NCI-H345 treated with DMSO at 0.1 percent for 48 hours (cell line): ENCODE measurements at regions not wholly inside any gene's neighbourhood (a gene's known extent, or its start where the extent isn't known, plus 50 kb on each side); places are given as distances from the start of the nearest gene placed in this dataset.
"Not testable (repeated sequence)": the region's sequence is repeated elsewhere in the genome, so short reads cannot be mapped to it uniquely, and the experiment has no call there.

Source experiments
- DNase-seq: peaks from one replicate; lab custom pipeline; 2025; ENCODE audit not compliant: unreplicated experiment; lab: John Stamatoyannopoulos, UW

GRCh38 chr17:70426752-70427151 is 257.4 kb downstream of the KCNJ2 start:
- DNase-seq, result no peak

- no peak for DNase-seq
Observed at GRCh38 chr17:70434536-70435490, 265.5 kb downstream of the KCNJ2 start.

DNA sequence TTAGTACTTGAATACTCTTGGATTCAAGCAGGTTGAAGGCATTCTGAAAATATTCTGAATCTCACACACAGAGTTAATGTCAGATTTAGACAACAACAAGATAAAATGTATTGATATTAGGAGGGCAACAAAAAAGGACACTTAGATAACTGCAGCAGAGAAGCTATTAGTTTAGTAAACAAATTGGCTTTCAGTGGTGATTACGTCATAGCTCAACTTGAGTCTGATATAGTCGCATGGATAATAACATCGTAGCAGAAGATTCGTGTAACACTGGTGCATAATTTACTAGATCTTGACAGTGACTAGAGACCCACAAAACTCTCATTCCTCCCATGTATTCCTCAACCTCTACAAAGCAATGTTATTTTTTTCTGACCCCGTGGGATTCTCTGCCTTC is 268.3 kb downstream of the KCNJ2 start:
- no peak for DNase-seq

DNA sequence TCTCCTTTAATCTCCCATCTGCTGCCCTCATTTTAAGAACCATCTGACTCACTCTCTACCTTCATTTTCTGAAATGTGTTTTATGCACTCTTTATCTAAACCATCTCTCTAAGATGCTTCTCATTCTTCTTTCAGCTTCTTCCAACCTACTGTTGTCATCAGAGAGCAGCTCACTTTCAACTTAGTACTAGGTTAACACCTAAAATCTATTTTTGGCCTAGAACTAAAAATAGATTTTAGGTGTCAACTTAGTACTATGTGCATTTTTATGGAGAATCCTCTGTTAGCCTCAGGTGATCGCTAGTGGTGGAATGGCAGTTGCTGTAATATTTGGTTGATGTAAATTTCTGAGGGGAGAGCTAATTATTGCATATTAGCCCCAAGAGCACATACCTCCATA is 277.1 kb downstream of the KCNJ2 start:
- no peak for DNase-seq

- no peak for DNase-seq
Observed at GRCh38 chr17:70447588-70447987, 278.3 kb downstream of the KCNJ2 start.

GRCh38 chr17:70453075-70453474 is 283.7 kb downstream of the KCNJ2 start:
- DNase-seq, result not testable (repeated sequence)

GRCh38 chr17:70454377-70454776 is 285.0 kb downstream of the KCNJ2 start:
- no peak for DNase-seq

GRCh38 chr17:70454908-70455307 is 285.6 kb downstream of the KCNJ2 start:
- no peak for DNase-seq

DNA sequence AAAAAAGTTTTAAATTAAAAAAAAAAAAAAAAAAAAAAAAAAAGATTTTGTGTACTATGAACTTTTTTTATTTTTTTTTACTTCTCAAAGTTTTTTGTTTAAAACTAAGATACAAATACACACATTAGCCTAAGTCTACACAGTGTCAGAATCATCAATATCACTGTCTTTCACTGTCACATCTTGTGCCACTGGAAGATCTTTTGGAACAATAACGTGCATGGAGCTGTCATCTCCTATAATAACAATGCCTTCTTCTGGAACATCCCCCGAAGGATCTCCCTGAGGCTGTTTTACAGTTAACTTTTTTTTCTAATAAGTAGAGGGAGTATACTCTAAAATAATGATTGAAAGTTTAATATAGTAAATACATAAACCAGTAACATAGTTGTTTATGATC is 295.7 kb downstream of the KCNJ2 start:
- DNase-seq, result no peak

DNA sequence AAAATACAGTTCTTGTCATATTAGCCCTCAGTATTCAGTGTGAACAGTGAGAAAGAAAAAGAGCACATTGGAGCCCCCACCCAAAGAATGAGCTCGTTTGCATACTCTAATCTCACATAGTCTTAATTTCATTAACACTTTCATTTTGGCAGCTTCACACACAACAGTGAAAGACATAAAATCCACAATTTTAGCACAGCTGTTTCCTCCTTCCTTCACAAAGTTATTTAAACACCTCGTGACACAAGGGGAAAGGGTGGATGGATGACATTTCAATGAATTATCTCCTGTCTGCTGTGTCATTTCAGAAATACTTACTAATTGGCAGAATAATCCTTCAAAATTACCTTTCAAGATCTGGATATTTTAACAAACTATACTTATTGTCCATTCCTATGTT is 299.3 kb downstream of the KCNJ2 start:
- DNase-seq, result no peak

DNA sequence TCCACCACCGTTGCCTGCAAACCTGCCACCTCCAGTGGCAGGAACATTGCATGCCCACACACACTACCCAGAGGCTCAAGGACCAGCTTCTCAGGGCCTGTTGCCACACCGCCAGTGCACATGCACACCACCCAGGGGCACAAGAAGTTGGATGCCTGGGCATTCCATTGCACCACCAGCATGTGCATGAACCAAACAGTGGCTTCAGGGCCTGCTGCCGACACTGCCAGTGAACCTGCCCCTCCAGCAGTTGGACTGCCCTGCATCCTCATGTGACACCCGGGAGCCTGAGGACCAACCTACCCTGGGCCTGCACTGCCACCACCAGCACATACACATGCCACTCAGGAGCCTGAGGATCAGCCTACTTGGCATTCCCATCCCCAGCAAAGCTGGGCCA is 303.7 kb downstream of the KCNJ2 start:
- DNase-seq, result no peak

GRCh38 chr17:70476368-70476767 is 307.0 kb downstream of the KCNJ2 start:
- no peak for DNase-seq

DNA sequence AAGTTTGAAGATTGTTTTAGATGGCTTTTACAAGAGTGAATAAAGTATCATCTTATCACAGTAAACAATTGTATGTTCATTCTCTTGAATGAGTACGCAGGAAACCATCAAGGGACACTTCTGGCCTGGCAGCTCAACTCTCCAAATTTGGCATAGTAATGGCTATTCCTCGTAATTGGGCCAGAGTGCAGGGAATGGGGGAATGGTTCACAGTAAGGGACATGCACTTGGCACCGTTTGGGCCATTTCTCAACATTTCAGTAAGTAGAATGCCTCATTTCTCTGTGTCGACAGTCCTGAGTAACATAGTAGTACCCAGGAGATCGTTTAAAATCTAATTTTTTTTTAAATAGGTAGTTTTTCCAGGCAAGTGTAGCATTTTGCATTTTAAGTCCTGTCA is 309.6 kb downstream of the KCNJ2 start:
- no peak for DNase-seq

DNA sequence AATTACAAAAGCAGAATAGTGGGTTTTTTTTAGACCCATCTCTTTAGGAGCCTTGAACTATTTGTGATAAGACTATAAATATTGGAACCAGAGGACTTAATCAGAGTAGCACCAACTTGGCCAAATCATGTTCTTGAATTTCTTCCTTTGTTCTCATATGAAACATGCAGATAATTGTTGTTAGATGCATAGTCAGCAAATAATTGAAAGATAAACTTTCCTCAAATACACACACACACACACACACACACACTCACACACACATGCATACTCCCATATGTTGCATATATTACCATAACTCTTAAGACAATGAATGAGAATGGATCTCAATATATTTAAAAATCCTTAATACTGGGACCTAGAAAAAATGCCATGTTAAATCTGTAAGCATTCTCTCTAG is 310.4 kb downstream of the KCNJ2 start:
- no peak for DNase-seq

DNA sequence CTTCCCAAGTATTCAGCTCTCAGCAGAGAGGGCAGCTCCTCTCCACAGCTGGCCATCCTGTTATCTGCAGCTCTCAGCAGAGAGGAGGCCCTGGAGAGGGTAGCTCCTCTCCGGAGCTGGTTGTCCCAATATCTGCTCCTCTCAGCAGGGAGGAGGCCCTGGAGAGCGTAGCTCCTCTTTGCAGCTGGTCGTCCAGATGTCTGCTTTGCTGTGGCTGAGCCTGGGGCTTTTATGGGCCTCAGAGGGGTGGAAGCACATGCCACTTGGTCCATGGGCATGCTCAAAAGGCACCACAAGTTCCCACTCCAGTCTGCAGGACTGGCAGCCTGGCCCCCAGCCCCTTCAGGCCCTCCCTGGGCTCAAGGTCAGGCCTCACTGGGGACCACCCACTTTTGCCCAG is 314.3 kb downstream of the KCNJ2 start:
- DNase-seq, result no peak

GRCh38 chr17:70484050-70484449 is 314.7 kb downstream of the KCNJ2 start:
- no peak for DNase-seq

GRCh38 chr17:70484496-70484895 is 315.2 kb downstream of the KCNJ2 start:
- DNase-seq, result no peak

- DNase-seq, result no peak
Observed at GRCh38 chr17:70492368-70492767, 323.0 kb downstream of the KCNJ2 start.

- DNase-seq, result no peak
Observed at GRCh38 chr17:70493277-70493874, 324.0 kb downstream of the KCNJ2 start.

DNA sequence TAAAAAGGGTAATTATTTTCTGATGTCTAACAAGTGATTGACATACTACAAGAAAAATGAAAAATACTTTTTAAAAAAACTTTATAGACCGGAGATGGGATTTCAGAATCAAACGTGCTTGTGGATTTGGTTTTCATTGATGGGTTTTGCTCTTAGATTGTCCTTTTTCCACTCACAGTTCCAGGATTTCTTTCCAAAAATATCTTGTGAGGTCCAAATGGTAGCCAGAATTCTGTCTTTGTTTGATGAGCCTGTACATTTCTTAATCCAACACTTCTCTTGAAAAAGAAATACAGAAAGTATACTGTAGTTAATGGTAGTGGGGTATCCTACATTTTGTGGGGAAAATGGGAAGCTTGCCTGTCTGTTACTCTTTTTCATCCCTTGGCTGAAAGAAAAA is 329.3 kb downstream of the KCNJ2 start:
- DNase-seq, result no peak

GRCh38 chr17:70499067-70499786 is 329.9 kb downstream of the KCNJ2 start:
- DNase-seq, result no peak

DNA sequence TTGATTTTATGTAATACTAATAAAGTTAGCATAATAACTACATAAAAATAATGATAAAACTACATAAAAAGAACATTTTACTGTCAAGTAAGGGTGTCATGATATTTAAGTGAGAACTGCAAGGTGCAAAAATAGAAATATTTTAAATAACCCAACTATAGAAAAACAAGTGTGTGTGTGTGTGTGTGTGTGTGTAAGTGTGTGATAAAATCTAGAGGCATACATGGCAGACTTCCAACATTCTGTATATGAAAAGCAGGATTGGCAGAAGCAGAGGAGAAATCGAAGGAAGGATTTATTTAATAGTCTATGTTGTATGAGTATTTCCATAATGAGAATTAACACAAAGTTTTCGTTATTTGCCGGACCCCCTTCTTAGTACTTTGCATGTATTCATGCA is 334.1 kb downstream of the KCNJ2 start:
- no peak for DNase-seq
